ENCODE measurements at regions not wholly inside any gene's neighbourhood (a gene's known extent, or its start where the extent isn't known, plus 50 kb on each side); places are given as distances from the start of the nearest gene placed in this dataset.

- Histone ChIP-seq H2AFZ (no peak overlapping the region), H3K9me2 (ENCODE audit: insufficient read depth) (no peaks in the 10 kb centered on the region), H4K20me1 (ENCODE audit: insufficient read depth) (no peaks in the 10 kb centered on the region), H3F3A (ENCODE audit: insufficient read depth, low read depth) (no peaks in the 10 kb centered on the region), H3K4me3 (no peak overlapping the region), H3K4me1 (replicated peaks; ENCODE audit: insufficient read depth) (no peaks in the 10 kb centered on the region), H3K36me3 (ENCODE audit: low read depth) (no peaks in the 10 kb centered on the region), H3K27ac (no peak overlapping the region), H3K4me2 (no peak overlapping the region), H3K9me3 (ENCODE audit: insufficient read depth, low read depth) (no peaks in the 10 kb centered on the region), H3K79me2 (ENCODE audit: low read depth) (no peaks in the 10 kb centered on the region), H3K27me3 (ENCODE audit: insufficient read depth, low read depth) (no peaks in the 10 kb centered on the region)
- ChIA-PET CTCF (interaction anchor here (0.6 kb wide), 1 partner anchor 889 kb away, joined by 6 read pairs; no protein-coding TSS in a partner anchor), POLR2A (ENCODE audit: unreplicated experiment) (no interaction called here)
- no peak for TF ChIP-seq CTCF (conservative IDR thresholded peaks at IDR 0.05)
- no peak for TF ChIP-seq EZH2 (IDR thresholded peaks at IDR 0.05; ENCODE audit: low read depth)
- DNase-seq = no peak
- intact Hi-C loops (cut with micrococcal nuclease; ENCODE audit: unreplicated experiment) = no loop called here
- no TSS peak for BruUV-seq (replicated peaks)
Measured at GRCh38 chr6:90382760-90383159, 86.1 kb upstream of the BACH2 start.

GRCh38 chr6:90375681-90376439 lies 79.2 kb upstream of the BACH2 start:
- H3K4me3 ChIP-seq = no peak overlapping the region
- ChIA-PET POLR2A (ENCODE audit: unreplicated experiment) (interaction anchor here (0.6 kb wide), 1 partner anchor 11 kb away, joined by 14 read pairs; no protein-coding TSS in a partner anchor), CTCF (no interaction called here)

GRCh38 chr6:90374201-90374600 lies 77.6 kb upstream of the BACH2 start:
- Histone ChIP-seq H3K27ac (no peak overlapping the region), H3F3A (ENCODE audit: insufficient read depth, low read depth) (peaks cover 9% of the 10 kb centered on the region), H3K4me3 (no peak overlapping the region), H2AFZ (no peak overlapping the region), H3K9me2 (ENCODE audit: insufficient read depth) (no peaks in the 10 kb centered on the region), H3K27me3 (ENCODE audit: insufficient read depth, low read depth) (no peaks in the 10 kb centered on the region), H3K4me2 (no peak overlapping the region), H4K20me1 (ENCODE audit: insufficient read depth) (no peaks in the 10 kb centered on the region), H3K4me1 (replicated peaks; ENCODE audit: insufficient read depth) (peaks cover 9% of the 10 kb centered on the region), H3K79me2 (ENCODE audit: low read depth) (no peaks in the 10 kb centered on the region), H3K36me3 (ENCODE audit: low read depth) (no peaks in the 10 kb centered on the region), H3K9me3 (ENCODE audit: insufficient read depth, low read depth) (no peaks in the 10 kb centered on the region)
- intact Hi-C loops (cut with micrococcal nuclease; ENCODE audit: unreplicated experiment) = no loop called here
- no peak for DNase-seq
- POLR2A ChIA-PET (ENCODE audit: unreplicated experiment) = no interaction called here
- CTCF ChIA-PET = no interaction called here
- TF ChIP-seq CTCF (conservative IDR thresholded peaks at IDR 0.05) (no peak), EZH2 (IDR thresholded peaks at IDR 0.05; ENCODE audit: low read depth) (no peak)
- BruUV-seq (replicated peaks) = no TSS peak

More at GRCh38 chr6:90375681-90376439, 79.2 kb upstream of the BACH2 start:
- H3K4me2 ChIP-seq = no peak overlapping the region
- no peak for TF ChIP-seq CTCF (conservative IDR thresholded peaks at IDR 0.05)
- TF ChIP-seq EZH2 (IDR thresholded peaks at IDR 0.05; ENCODE audit: low read depth) = no peak
- no peaks in the 10 kb centered on the region for H4K20me1 ChIP-seq (ENCODE audit: insufficient read depth)
- intact Hi-C loops (cut with micrococcal nuclease; ENCODE audit: unreplicated experiment) = no loop called here
- no peaks in the 10 kb centered on the region for H3K9me3 ChIP-seq (ENCODE audit: insufficient read depth, low read depth)
- no peak overlapping the region for H3K27ac ChIP-seq
- H3K4me1 ChIP-seq (replicated peaks; ENCODE audit: insufficient read depth) = no peaks in the 10 kb centered on the region
- no peaks in the 10 kb centered on the region for H3F3A ChIP-seq (ENCODE audit: insufficient read depth, low read depth)
- H3K9me2 ChIP-seq (ENCODE audit: insufficient read depth) = no peaks in the 10 kb centered on the region
- no peaks in the 10 kb centered on the region for H3K79me2 ChIP-seq (ENCODE audit: low read depth)
- DNase-seq = no peak
- no peaks in the 10 kb centered on the region for H3K36me3 ChIP-seq (ENCODE audit: low read depth)
- no peak overlapping the region for H2AFZ ChIP-seq
- H3K27me3 ChIP-seq (ENCODE audit: insufficient read depth, low read depth) = no peaks in the 10 kb centered on the region
- no TSS peak for BruUV-seq (replicated peaks)

Data from PC-9 (cell line).